Loucy (cell line): ENCODE measurements at regions not wholly inside any gene's neighbourhood (a gene's known extent, or its start where the extent isn't known, plus 50 kb on each side); places are given as distances from the start of the nearest gene placed in this dataset.

ENCODE experiments used
- EZH2phosphoT487 ChIP-seq: fragments of 200-600 bp; IDR thresholded peaks from 2 replicates; pipeline ENCODE4 v1.6.1; 2018; ENCODE audit warnings: antibody characterized with exemption, mild to moderate bottlenecking, moderate library complexity, borderline replicate concordance
- TF ChIP-seq, protein P1 (sequence below): fragments of 200-600 bp; sonication (generic); conservative IDR thresholded peaks from 2 replicates; pipeline ENCODE4 v1.5.1; 2014; ENCODE audit warnings: mild to moderate bottlenecking, antibody characterized with exemption, low read length

DNA sequence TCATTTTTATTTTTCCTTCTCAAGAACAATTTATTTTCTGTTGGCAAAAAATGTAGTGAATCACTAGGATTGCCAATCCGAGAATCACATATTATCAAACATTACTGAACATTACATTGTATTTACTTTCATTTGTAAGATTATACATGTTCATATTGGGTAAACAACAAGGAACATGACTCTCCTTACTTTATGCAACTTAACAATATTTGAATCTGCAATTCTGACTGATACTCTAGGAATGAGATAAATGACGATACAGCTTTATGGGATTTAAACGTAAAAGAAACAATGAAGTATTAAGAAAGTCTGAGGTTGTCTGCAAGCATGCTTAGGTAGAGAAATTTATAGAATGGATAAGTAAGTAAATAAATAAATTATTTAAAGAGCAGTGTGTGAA is 2302.9 kb downstream of the MAT2B start:
- TF ChIP-seq, protein P1, sequence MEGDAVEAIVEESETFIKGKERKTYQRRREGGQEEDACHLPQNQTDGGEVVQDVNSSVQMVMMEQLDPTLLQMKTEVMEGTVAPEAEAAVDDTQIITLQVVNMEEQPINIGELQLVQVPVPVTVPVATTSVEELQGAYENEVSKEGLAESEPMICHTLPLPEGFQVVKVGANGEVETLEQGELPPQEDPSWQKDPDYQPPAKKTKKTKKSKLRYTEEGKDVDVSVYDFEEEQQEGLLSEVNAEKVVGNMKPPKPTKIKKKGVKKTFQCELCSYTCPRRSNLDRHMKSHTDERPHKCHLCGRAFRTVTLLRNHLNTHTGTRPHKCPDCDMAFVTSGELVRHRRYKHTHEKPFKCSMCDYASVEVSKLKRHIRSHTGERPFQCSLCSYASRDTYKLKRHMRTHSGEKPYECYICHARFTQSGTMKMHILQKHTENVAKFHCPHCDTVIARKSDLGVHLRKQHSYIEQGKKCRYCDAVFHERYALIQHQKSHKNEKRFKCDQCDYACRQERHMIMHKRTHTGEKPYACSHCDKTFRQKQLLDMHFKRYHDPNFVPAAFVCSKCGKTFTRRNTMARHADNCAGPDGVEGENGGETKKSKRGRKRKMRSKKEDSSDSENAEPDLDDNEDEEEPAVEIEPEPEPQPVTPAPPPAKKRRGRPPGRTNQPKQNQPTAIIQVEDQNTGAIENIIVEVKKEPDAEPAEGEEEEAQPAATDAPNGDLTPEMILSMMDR: no peak
- no peak for TF ChIP-seq EZH2phosphoT487
